ENCODE measurements at regions not wholly inside any gene's neighbourhood (a gene's known extent, or its start where the extent isn't known, plus 50 kb on each side); places are given as distances from the start of the nearest gene placed in this dataset.
"Not testable (repeated sequence)": the region's sequence is repeated elsewhere in the genome, so short reads cannot be mapped to it uniquely, and the experiment has no call there.

- peaks cover 8% of the 10 kb centered on the region for H3K9me3 Mint-ChIP-seq (ENCODE audit: unreplicated experiment)
- no peaks in the 10 kb centered on the region for H3K36me3 Mint-ChIP-seq (ENCODE audit: insufficient read depth, unreplicated experiment)
- intact Hi-C loops (cut with micrococcal nuclease): no loop called here
- no TSS peak for BruUV-seq (replicated peaks)
- no peak for DNase-seq (ENCODE audit: unreplicated experiment)
- ChIA-PET CTCF (interaction anchor here (0.5 kb wide), 1 partner anchor 498 kb away, joined by 3 read pairs; no protein-coding TSS in a partner anchor), POLR2A (no interaction called here)
- H3K4me1 Mint-ChIP-seq (ENCODE audit: insufficient read depth, unreplicated experiment): peaks cover 4% of the 10 kb centered on the region
- no peak overlapping the region for H3K4me3 Mint-ChIP-seq (ENCODE audit: unreplicated experiment)
- no peaks in the 10 kb centered on the region for H3K27me3 Mint-ChIP-seq (ENCODE audit: insufficient read depth, unreplicated experiment)
- no peak for TF ChIP-seq CTCF (IDR thresholded peaks at IDR 0.05; ENCODE audit: unreplicated experiment)
- H3K27ac Mint-ChIP-seq (ENCODE audit: low read depth, unreplicated experiment): no peak overlapping the region
Observed at GRCh38 chr16:60087530-60087929, 1353.4 kb upstream of the GOT2 start.

- peaks cover 11% of the 10 kb centered on the region for H3K4me1 Mint-ChIP-seq (ENCODE audit: insufficient read depth, unreplicated experiment)
- H3K27ac Mint-ChIP-seq (ENCODE audit: low read depth, unreplicated experiment); H3K27me3 Mint-ChIP-seq (ENCODE audit: insufficient read depth, unreplicated experiment); POLR2A ChIA-PET; intact Hi-C loops (cut with micrococcal nuclease); H3K36me3 Mint-ChIP-seq (ENCODE audit: insufficient read depth, unreplicated experiment); H3K9me3 Mint-ChIP-seq (ENCODE audit: unreplicated experiment); DNase-seq (ENCODE audit: unreplicated experiment); BruUV-seq (replicated peaks); H3K4me3 Mint-ChIP-seq (ENCODE audit: unreplicated experiment); CTCF ChIA-PET: not testable (repeated sequence)
Observed at GRCh38 chr16:60078819-60079218, 1344.7 kb upstream of the GOT2 start.

- Mint-ChIP-seq H3K36me3 (ENCODE audit: insufficient read depth, unreplicated experiment) (no peaks in the 10 kb centered on the region), H3K4me1 (ENCODE audit: insufficient read depth, unreplicated experiment) (peaks cover 10% of the 10 kb centered on the region), H3K27me3 (ENCODE audit: insufficient read depth, unreplicated experiment) (no peaks in the 10 kb centered on the region), H3K4me3 (ENCODE audit: unreplicated experiment) (no peak overlapping the region), H3K9me3 (ENCODE audit: unreplicated experiment) (peaks cover 4% of the 10 kb centered on the region), H3K27ac (ENCODE audit: low read depth, unreplicated experiment) (no peak overlapping the region)
- no TSS peak for BruUV-seq (replicated peaks)
- DNase-seq (ENCODE audit: unreplicated experiment): no peak
- no peak for TF ChIP-seq CTCF (IDR thresholded peaks at IDR 0.05; ENCODE audit: unreplicated experiment)
- intact Hi-C loops (cut with micrococcal nuclease): no loop called here
- CTCF ChIA-PET: no interaction called here
- POLR2A ChIA-PET: no interaction called here
Observed at GRCh38 chr16:60077861-60078260, 1343.7 kb upstream of the GOT2 start.

GRCh38 chr16:60074378-60074777 lies 1340.3 kb upstream of the GOT2 start:
- ChIA-PET CTCF (no interaction called here), POLR2A (interaction anchor here (0.8 kb wide), 1 partner anchor 11 kb away, joined by 4 read pairs; no protein-coding TSS in a partner anchor)
- DNase-seq (ENCODE audit: unreplicated experiment): no peak
- H3K27ac Mint-ChIP-seq (ENCODE audit: low read depth, unreplicated experiment): no peak overlapping the region
- no peaks in the 10 kb centered on the region for H3K27me3 Mint-ChIP-seq (ENCODE audit: insufficient read depth, unreplicated experiment)
- no peak overlapping the region for H3K4me3 Mint-ChIP-seq (ENCODE audit: unreplicated experiment)
- TF ChIP-seq CTCF (IDR thresholded peaks at IDR 0.05; ENCODE audit: unreplicated experiment): no peak
- H3K36me3 Mint-ChIP-seq (ENCODE audit: insufficient read depth, unreplicated experiment): no peaks in the 10 kb centered on the region
- no peaks in the 10 kb centered on the region for H3K4me1 Mint-ChIP-seq (ENCODE audit: insufficient read depth, unreplicated experiment)
- intact Hi-C loops (cut with micrococcal nuclease): no loop called here
- no TSS peak for BruUV-seq (replicated peaks)
- no peaks in the 10 kb centered on the region for H3K9me3 Mint-ChIP-seq (ENCODE audit: unreplicated experiment)

- Mint-ChIP-seq H3K27me3 (ENCODE audit: insufficient read depth, unreplicated experiment) (no peaks in the 10 kb centered on the region), H3K36me3 (ENCODE audit: insufficient read depth, unreplicated experiment) (no peaks in the 10 kb centered on the region), H3K9me3 (ENCODE audit: unreplicated experiment) (no peaks in the 10 kb centered on the region), H3K27ac (ENCODE audit: low read depth, unreplicated experiment) (no peak overlapping the region), H3K4me3 (ENCODE audit: unreplicated experiment) (no peak overlapping the region), H3K4me1 (ENCODE audit: insufficient read depth, unreplicated experiment) (no peaks in the 10 kb centered on the region)
- no peak for DNase-seq (ENCODE audit: unreplicated experiment)
- ChIA-PET CTCF (no interaction called here), POLR2A (interaction anchor here (0.7 to 0.8 kb wide), 2 partner anchors 10 to 12 kb away, joined by 3 to 4 read pairs; no protein-coding TSS in a partner anchor)
- TF ChIP-seq CTCF (IDR thresholded peaks at IDR 0.05; ENCODE audit: unreplicated experiment): no peak
- intact Hi-C loops (cut with micrococcal nuclease): no loop called here
- BruUV-seq (replicated peaks): no TSS peak
Observed at GRCh38 chr16:60073376-60073775, 1339.3 kb upstream of the GOT2 start.
